ENCODE measurements at regions not wholly inside any gene's neighbourhood (a gene's known extent, or its start where the extent isn't known, plus 50 kb on each side); places are given as distances from the start of the nearest gene placed in this dataset.

GRCh38 chr11:28879869-28880268 lies 771.7 kb downstream of the METTL15 start:
- H3K9me3 ChIP-seq, result no peaks in the 10 kb centered on the region
- CTCF ChIA-PET, result no interaction called here

GRCh38 chr11:28878025-28878424 lies 769.8 kb downstream of the METTL15 start:
- 57% methylated on average over 4 of the region's 4 CpGs for WGBS (ENCODE audit: low lambda C conversion rate)
- H3K9me2 ChIP-seq, result no peaks in the 10 kb centered on the region
- TF ChIP-seq POLR2AphosphoS5 (IDR thresholded peaks at IDR 0.05; ENCODE audit: low read depth, low read length) (no peak), MEF2A (IDR thresholded peaks at IDR 0.05; ENCODE audit: borderline replicate concordance, low read depth) (no peak), TEAD4 (IDR thresholded peaks at IDR 0.05; ENCODE audit: borderline replicate concordance, insufficient read depth) (no peak), REST (IDR thresholded peaks at IDR 0.05; ENCODE audit: low read depth, low read length) (no peak), RXRA (IDR thresholded peaks at IDR 0.05; ENCODE audit: borderline replicate concordance, low read depth) (no peak), PBX3 (IDR thresholded peaks at IDR 0.05) (no peak), RAD21 (IDR thresholded peaks at IDR 0.05; ENCODE audit: low read length) (no peak), FOXJ3 (CRISPR knock-in tag; IDR thresholded peaks at IDR 0.05) (no peak), SIN3A (IDR thresholded peaks at IDR 0.05; ENCODE audit: borderline replicate concordance, low read depth, low read length) (no peak), MXI1 (IDR thresholded peaks at IDR 0.05; ENCODE audit: low read depth, low read length) (no peak), EZH2phosphoT487 (IDR thresholded peaks at IDR 0.05; ENCODE audit: borderline replicate concordance, low read depth) (no peak), RCOR1 (IDR thresholded peaks at IDR 0.05; ENCODE audit: low read length) (no peak), GABPA (IDR thresholded peaks at IDR 0.05; ENCODE audit: low read depth) (no peak)
- no peaks in the 10 kb centered on the region for H3K36me3 ChIP-seq (replicated peaks in 1 of 2; ENCODE audit: control insufficient read depth in 1 of 2, insufficient read depth in 2 of 2, low read length in 1 of 2)
- no peak overlapping the region for H3K4me3 ChIP-seq (ENCODE audit: low read depth in 2 of 2, low read length in 1 of 2)
- H3K27ac ChIP-seq (ENCODE audit: low read depth in 2 of 2, low read length in 1 of 2), result no peak overlapping the region
- DNase-seq, result no peak
- H3K27me3 ChIP-seq (ENCODE audit: insufficient read depth), result no peaks in the 10 kb centered on the region
- no peak overlapping the region for H3K9ac ChIP-seq
- H3K4me1 ChIP-seq (ENCODE audit: control insufficient read depth in 1 of 2, insufficient read depth in 2 of 2, low read depth in 1 of 2, low read length in 1 of 2), result peaks cover 0 to 8% of the 10 kb centered on the region in 2 experiments; a peak in 1 of 4 replicates
- POLR2A ChIA-PET, result no interaction called here
- CTCF ChIA-PET, result interaction anchor here (0.5 kb wide), 1 partner anchor 37 kb away, joined by 3 read pairs; no protein-coding TSS in a partner anchor
- no peak overlapping the region for H2AFZ ChIP-seq (ENCODE audit: low read depth)
- H3K4me2 ChIP-seq, result no peak overlapping the region
- H3K9me3 ChIP-seq, result no peaks in the 10 kb centered on the region
- no peaks in the 10 kb centered on the region for H3K79me2 ChIP-seq (ENCODE audit: insufficient read depth)
- H3F3A ChIP-seq (replicated peaks; ENCODE audit: insufficient read depth), result no peaks in the 10 kb centered on the region
- no peaks in the 10 kb centered on the region for H4K20me1 ChIP-seq (ENCODE audit: insufficient read depth)

More at GRCh38 chr11:28879869-28880268, 771.7 kb downstream of the METTL15 start:
- no peaks in the 10 kb centered on the region for H3K79me2 ChIP-seq (ENCODE audit: insufficient read depth)
- no peaks in the 10 kb centered on the region for H3K36me3 ChIP-seq (replicated peaks in 1 of 2; ENCODE audit: control insufficient read depth in 1 of 2, insufficient read depth in 2 of 2, low read length in 1 of 2)
- WGBS (ENCODE audit: low lambda C conversion rate), result 75% methylated on average over 2 of the region's 2 CpGs
- TF ChIP-seq GATA2 (CRISPR knock-in tag; IDR thresholded peaks at IDR 0.05) (no peak), JUND (IDR thresholded peaks at IDR 0.05) (no peak), ELF1 (IDR thresholded peaks at IDR 0.05) (no peak), NRF1 (IDR thresholded peaks at IDR 0.05; ENCODE audit: low read depth, low read length) (no peak), EP300 (IDR thresholded peaks at IDR 0.05; ENCODE audit: borderline replicate concordance in 1 of 2, low read depth in 1 of 2, low read length in 1 of 2) (no peak), RFX5 (IDR thresholded peaks at IDR 0.05; ENCODE audit: low read length) (no peak), RCOR1 (IDR thresholded peaks at IDR 0.05; ENCODE audit: low read length) (no peak)
- H4K20me1 ChIP-seq (ENCODE audit: insufficient read depth), result no peaks in the 10 kb centered on the region
- no peak for DNase-seq
- H2AFZ ChIP-seq (ENCODE audit: low read depth), result no peak overlapping the region
- no peaks in the 10 kb centered on the region for H3K27me3 ChIP-seq (ENCODE audit: insufficient read depth)
- H3K9ac ChIP-seq, result no peak overlapping the region
- H3F3A ChIP-seq (replicated peaks; ENCODE audit: insufficient read depth), result no peaks in the 10 kb centered on the region
- no peak overlapping the region for H3K4me2 ChIP-seq
- no peaks in the 10 kb centered on the region for H3K9me2 ChIP-seq
- POLR2A ChIA-PET, result no interaction called here
- no peak overlapping the region for H3K4me3 ChIP-seq (ENCODE audit: low read depth in 2 of 2, low read length in 1 of 2)
- H3K4me1 ChIP-seq (ENCODE audit: control insufficient read depth in 1 of 2, insufficient read depth in 2 of 2, low read depth in 1 of 2, low read length in 1 of 2), result peaks cover 0 to 8% of the 10 kb centered on the region in 2 experiments; a peak in 1 of 4 replicates
- no peak overlapping the region for H3K27ac ChIP-seq (ENCODE audit: low read depth in 2 of 2, low read length in 1 of 2)
